Fibroblast of villous mesenchyme (primary cell): ENCODE measurements at regions not wholly inside any gene's neighbourhood (a gene's known extent, or its start where the extent isn't known, plus 50 kb on each side); places are given as distances from the start of the nearest gene placed in this dataset.

Source experiments
- DNase-seq: peaks from one replicate; pipeline ENCODE4 v3.0.0-alpha.2; 2010; ENCODE audit warnings: low read depth
- H3K4me3 ChIP-seq: 2 replicates; pipeline ENCODE4 v1.5.1; 2011; ENCODE audit warnings: low read depth, mild to moderate bottlenecking, low read length
- CTCF ChIP-seq: IDR thresholded peaks from 2 replicates; pipeline ENCODE4 v1.5.1; 2012; ENCODE audit warnings: low read depth, mild to moderate bottlenecking, low read length; ENCODE audit not compliant: insufficient read depth

GRCh38 chr6:3620389-3620788, 131.1 kb downstream of the PXDC1 start:
- H3K4me3 ChIP-seq: no peak overlapping the region

GRCh38 chr6:3619800-3620199, 131.7 kb downstream of the PXDC1 start:
- H3K4me3 ChIP-seq: no peak overlapping the region
- DNase-seq: no peak
- TF ChIP-seq CTCF: no peak

More at GRCh38 chr6:3620389-3620788, 131.1 kb downstream of the PXDC1 start:
- no peak for TF ChIP-seq CTCF
- DNase-seq: no peak

GRCh38 chr6:3619201-3619600, 132.3 kb downstream of the PXDC1 start:
- DNase-seq: no peak
- TF ChIP-seq CTCF: no peak
- no peak overlapping the region for H3K4me3 ChIP-seq

GRCh38 chr6:3618642-3619041, 132.9 kb downstream of the PXDC1 start:
- DNase-seq: no peak
- H3K4me3 ChIP-seq: no peak overlapping the region

GRCh38 chr6:3617681-3618311, 133.7 kb downstream of the PXDC1 start:
- DNase-seq: no peak

More at GRCh38 chr6:3618642-3619041, 132.9 kb downstream of the PXDC1 start:
- no peak for TF ChIP-seq CTCF

GRCh38 chr6:3617192-3617631, 134.3 kb downstream of the PXDC1 start:
- no peak for TF ChIP-seq CTCF
- H3K4me3 ChIP-seq: no peak overlapping the region
- DNase-seq: peak; percentile 13

More at GRCh38 chr6:3617681-3618311, 133.7 kb downstream of the PXDC1 start:
- H3K4me3 ChIP-seq: no peak overlapping the region
- no peak for TF ChIP-seq CTCF
